GM19395 (cell line): ENCODE measurements at regions not wholly inside any gene's neighbourhood (a gene's known extent, or its start where the extent isn't known, plus 50 kb on each side); places are given as distances from the start of the nearest gene placed in this dataset.

ENCODE experiments used
- ATAC-seq: cut with Tn5 transposase; IDR thresholded peaks from one replicate; pipeline ENCODE4 v1.9.1; 2021; ENCODE audit warnings: mild to moderate bottlenecking, moderate library complexity; ENCODE audit not compliant: unreplicated experiment

GRCh38 chr11:15615398-15616096 lies 500.8 kb downstream of the INSC start:
- ATAC-seq = no peak

DNA sequence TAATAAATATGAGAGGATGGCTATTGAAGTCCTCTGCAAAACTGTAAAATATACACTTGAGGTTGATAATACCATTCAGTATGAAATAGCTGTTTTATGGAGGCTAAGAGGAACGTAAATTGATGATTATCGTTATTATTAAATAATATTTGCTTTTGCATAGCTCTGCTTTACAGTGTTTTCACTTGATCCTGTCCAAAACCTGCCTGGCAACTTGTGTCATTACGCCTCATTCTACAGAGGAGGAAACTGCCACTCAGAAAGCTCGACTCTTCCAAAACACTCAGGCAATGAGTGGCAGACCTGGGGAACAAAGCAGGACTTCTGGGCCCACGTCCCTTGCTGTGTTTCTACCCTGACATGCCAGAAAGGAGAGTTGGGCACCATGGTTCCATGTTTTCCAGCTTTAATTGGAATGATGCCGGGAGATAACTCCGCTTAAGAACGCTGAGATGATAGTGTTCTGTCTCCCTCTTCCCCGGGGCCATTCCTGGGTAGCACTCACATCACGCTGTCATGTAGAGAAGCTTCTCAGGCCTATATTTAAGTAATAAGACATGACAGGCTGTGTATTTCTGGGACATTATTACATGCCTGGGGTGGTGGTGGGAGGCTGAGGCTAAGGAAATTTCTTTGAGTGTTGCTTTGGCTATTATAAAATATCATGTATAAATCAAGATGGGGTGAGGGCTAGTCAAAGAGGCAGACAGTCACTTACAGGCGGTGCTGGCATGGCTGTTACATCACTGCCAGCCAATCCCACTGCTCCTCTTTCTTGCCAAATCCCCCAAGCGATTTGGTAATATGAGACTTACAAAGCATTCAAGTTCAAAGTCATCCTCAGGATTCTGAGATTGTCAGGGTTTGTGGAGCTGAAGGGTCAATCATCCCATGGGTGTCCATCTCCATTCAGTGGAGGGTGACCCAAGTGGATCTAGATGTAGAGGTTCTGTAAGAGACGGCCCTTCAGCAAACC lies 501.7 kb downstream of the INSC start:
- no peak for ATAC-seq

GRCh38 chr11:15617126-15617525 lies 502.4 kb downstream of the INSC start:
- ATAC-seq = no peak

- ATAC-seq = no peak
These were observed 503.9 kb downstream of the INSC start for GRCh38 chr11:15618583-15619032.

DNA sequence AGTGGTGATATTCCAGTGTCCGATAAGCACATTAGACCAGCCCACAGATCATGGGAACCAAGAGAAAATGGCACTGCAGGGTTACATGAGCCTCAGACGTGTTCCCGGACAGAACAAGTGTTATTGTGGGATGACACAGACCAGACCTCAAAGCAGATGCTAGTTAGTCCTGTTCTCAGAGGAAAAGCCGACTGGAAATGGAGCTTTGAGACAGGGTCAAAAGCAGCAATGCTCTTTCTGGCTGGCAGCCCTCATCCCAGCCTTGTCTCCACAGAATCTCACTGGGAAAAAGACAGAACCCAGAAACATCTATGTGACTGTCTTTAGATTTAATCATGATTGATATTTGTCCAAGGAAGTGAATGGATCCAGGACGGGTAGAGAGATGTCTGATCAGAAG lies 506.8 kb downstream of the INSC start:
- ATAC-seq = no peak

- ATAC-seq = no peak
These were observed 507.6 kb downstream of the INSC start for GRCh38 chr11:15622231-15622890.

DNA sequence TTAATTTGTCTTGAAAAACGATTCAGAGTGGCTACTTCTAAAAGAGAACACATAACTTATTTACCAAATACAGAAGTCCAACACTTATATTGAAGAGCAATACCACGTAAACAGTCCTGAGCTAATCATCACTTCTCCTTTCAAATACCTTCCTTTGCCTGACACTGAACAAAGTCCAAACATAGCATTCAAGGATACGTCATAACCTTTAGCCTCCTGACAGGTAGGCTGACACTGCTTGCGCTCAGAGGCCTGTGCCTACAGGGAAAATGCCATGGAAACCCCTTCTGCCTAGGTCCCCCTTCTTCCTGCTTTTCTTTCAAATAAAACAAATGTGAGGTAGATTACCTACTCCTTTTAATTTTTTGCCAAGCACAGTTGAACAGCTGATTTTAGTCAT lies 510.0 kb downstream of the INSC start:
- ATAC-seq = no peak

- no peak for ATAC-seq
These were observed 511.0 kb downstream of the INSC start for GRCh38 chr11:15625691-15626090.

- ATAC-seq = no peak
These were observed 512.8 kb downstream of the INSC start for GRCh38 chr11:15627560-15627959.

- no peak for ATAC-seq
These were observed 515.1 kb downstream of the INSC start for GRCh38 chr11:15629690-15630321.

- ATAC-seq = no peak
These were observed 516.2 kb downstream of the INSC start for GRCh38 chr11:15630896-15631295.

GRCh38 chr11:15635521-15635920 lies 520.8 kb downstream of the INSC start:
- no peak for ATAC-seq

- ATAC-seq = no peak
These were observed 521.9 kb downstream of the INSC start for GRCh38 chr11:15636521-15637089.

- ATAC-seq = no peak
These were observed 523.7 kb downstream of the INSC start for GRCh38 chr11:15638386-15638787.

GRCh38 chr11:15640318-15640717 lies 525.6 kb downstream of the INSC start:
- ATAC-seq = no peak

- ATAC-seq = peak; percentile 58
These were observed 526.7 kb downstream of the INSC start for GRCh38 chr11:15641271-15642045.

- no peak for ATAC-seq
These were observed 530.5 kb downstream of the INSC start for GRCh38 chr11:15645201-15645600.

DNA sequence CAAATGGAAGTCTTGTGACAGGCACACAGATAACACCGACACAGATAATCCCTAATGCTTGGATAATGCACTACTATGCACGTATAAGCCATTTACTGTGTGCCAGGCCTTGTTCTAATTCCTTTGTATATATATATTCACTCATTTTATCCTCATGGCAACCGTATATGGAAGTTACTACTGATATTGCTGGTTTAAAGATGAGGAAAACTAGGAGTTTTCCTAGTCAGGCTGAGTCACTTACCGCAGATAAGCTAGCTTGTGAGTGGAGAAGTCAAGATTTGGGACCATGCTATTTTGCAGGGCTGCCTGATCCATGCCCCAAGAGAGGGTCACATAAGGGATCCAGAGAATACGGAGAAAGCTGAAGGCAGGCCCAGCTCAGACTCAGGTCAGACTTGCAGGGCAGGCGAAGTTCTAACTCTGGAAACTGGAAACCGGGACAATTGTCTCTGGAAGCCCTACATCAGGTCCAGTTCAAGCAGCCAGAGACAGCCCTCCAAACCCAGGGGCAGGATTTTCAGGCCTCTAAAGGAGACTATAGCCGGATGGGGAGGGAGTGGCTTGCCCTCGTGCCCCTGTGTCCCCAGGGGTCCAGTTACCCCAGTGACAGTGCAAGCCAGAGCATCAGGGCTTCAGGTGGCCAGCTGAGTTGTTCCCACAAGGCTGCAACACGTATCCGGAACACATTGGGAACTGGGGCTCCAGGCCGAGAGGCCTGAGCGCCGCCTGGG lies 534.8 kb downstream of the INSC start:
- ATAC-seq = peak; percentile 24
